ENCODE measurements at regions not wholly inside any gene's neighbourhood (a gene's known extent, or its start where the extent isn't known, plus 50 kb on each side); places are given as distances from the start of the nearest gene placed in this dataset.

DNA sequence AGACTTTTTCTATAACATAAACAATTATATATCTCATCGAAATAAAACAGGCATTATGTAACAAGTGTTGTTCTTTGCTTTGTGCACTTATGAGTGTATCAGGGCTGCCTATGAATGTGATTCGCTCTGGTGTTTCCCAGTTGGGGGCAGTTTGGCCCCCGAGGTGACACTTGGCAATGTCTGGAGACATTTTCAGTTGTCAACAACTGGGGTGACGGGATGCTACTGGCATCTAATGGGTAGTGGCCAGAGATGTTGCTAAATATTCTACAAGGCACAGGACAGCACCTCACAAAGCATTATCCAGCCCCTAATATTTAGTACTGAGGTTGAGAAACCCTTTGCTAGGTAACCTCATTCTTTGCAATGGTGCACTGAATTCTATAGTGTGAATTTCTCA is 83.3 kb downstream of the PLCE1 start (continued):
- TF ChIP-seq, protein P1, sequence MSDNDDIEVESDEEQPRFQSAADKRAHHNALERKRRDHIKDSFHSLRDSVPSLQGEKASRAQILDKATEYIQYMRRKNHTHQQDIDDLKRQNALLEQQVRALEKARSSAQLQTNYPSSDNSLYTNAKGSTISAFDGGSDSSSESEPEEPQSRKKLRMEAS (IDR thresholded peaks at IDR 0.05), result no peak
- TF ChIP-seq BCL11A (IDR thresholded peaks at IDR 0.05; ENCODE audit: low read depth in 2 of 2, low read length in 2 of 2), result no peak

DNA sequence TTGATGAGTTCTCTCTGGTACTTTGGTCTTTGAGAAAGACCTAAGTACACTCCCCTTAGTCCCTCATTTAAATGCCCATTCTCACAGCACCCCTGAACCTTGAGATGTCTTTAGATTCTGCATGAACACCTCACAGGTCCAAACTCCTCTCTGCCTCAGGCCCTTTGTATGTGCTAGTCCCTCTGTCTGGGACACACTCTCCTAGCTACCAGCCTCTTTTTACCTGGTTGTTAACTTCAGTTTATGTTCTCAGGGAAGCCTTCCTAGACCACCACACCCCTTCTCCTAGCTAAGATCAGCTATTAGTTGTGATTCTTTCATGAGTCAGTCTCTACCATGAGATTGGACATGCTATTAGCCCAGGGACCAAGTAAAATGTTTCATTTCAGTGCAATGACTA is 86.4 kb downstream of the PLCE1 start:
- Histone ChIP-seq H3K36me3 (ENCODE audit: control insufficient read depth in 2 of 4, insufficient read depth in 4 of 4, low read length in 3 of 4) (no peaks in the 10 kb centered on the region), H4K20me1 (replicated peaks in 1 of 2; ENCODE audit: control insufficient read depth in 1 of 2, insufficient read depth in 2 of 2, low read length in 2 of 2) (no peaks in the 10 kb centered on the region), H2AFZ (ENCODE audit: low read length) (no peak overlapping the region), H3K23ac (ENCODE audit: insufficient read length) (no peak overlapping the region), H3K23me2 (ENCODE audit: low read depth, low read length) (no peaks in the 10 kb centered on the region), H2BK12ac (ENCODE audit: low read depth, low read length) (no peak overlapping the region), H2BK5ac (ENCODE audit: low read depth, low read length) (no peak overlapping the region), H4K91ac (replicated peaks; ENCODE audit: insufficient read length, low read length) (no peak overlapping the region), H3K79me1 (ENCODE audit: low read depth, low read length) (no peaks in the 10 kb centered on the region), H3K14ac (ENCODE audit: insufficient read length) (no peak overlapping the region), H2BK20ac (ENCODE audit: low read length) (no peak overlapping the region), H3K27me3 (replicated peaks in 1 of 4; ENCODE audit: control insufficient read depth in 3 of 4, extremely low read depth in 1 of 4, insufficient read depth in 3 of 4, low read length in 3 of 4) (no peaks in the 10 kb centered on the region), H3K56ac (replicated peaks; ENCODE audit: insufficient read length, low read depth, low read length) (no peak overlapping the region), H3K4me2 (ENCODE audit: insufficient read depth in 1 of 2, low read depth in 2 of 2, low read length in 2 of 2) (no peak overlapping the region), H3K4me1 (replicated peaks in 1 of 4; ENCODE audit: control insufficient read depth in 3 of 4, insufficient read depth in 4 of 4, low read length in 3 of 4) (no peaks in the 10 kb centered on the region), H3K9ac (replicated peaks in 1 of 4; ENCODE audit: extremely low read depth in 1 of 4, low read depth in 3 of 4, low read length in 3 of 4) (no peak overlapping the region), H3K27ac (ENCODE audit: low read depth, low read length) (no peak overlapping the region), H3K9me3 (ENCODE audit: insufficient read depth in 2 of 2, low read depth in 1 of 2, low read length in 1 of 2) (peaks cover 0 to 5% of the 10 kb centered on the region in 2 experiments; a peak in 2 of 4 replicates), H3K4ac (replicated peaks; ENCODE audit: insufficient read length, low read depth, low read length) (no peak overlapping the region), H3K79me2 (ENCODE audit: control insufficient read depth in 1 of 2, insufficient read depth in 2 of 2, low read length in 2 of 2) (no peaks in the 10 kb centered on the region), H2BK15ac (ENCODE audit: low read length) (no peak overlapping the region), H3K18ac (ENCODE audit: extremely low read depth, low read length) (no peak overlapping the region), H4K8ac (ENCODE audit: extremely low read depth, insufficient read depth, low read length) (no peak overlapping the region), H4K5ac (ENCODE audit: insufficient read length, low read depth, low read length) (no peak overlapping the region), H3K4me3 (ENCODE audit: extremely low read depth in 1 of 4, insufficient read depth in 2 of 4, low read depth in 3 of 4, low read length in 4 of 4) (no peak overlapping the region), H2BK120ac (replicated peaks; ENCODE audit: low read depth, low read length) (no peak overlapping the region), H2AK5ac (ENCODE audit: low read depth, low read length) (no peak overlapping the region)
- TF ChIP-seq SAP30 (IDR thresholded peaks at IDR 0.05; ENCODE audit: insufficient read depth, insufficient replicate concordance, low read length), result no peak
- TF ChIP-seq POU5F1 (IDR thresholded peaks at IDR 0.05; ENCODE audit: low read depth, low read length), result no peak
- no peak for FAIRE-seq
- CTCF ChIA-PET (ENCODE audit: partially characterized antibody), result no interaction called here
- POLR2A ChIA-PET (ENCODE audit: partially characterized antibody), result no interaction called here
- no peak for DNase-seq (ENCODE audit: low read depth in 1 of 2, low spot score in 2 of 2)

Measured in H1 (cell line).